ENCODE measurements at regions not wholly inside any gene's neighbourhood (a gene's known extent, or its start where the extent isn't known, plus 50 kb on each side); places are given as distances from the start of the nearest gene placed in this dataset.

- no peak for TF ChIP-seq CTCF (optimal IDR thresholded peaks at IDR 0.05 in 1 of 3, IDR thresholded peaks at IDR 0.05 in 1 of 3, conservative IDR thresholded peaks at IDR 0.05 in 1 of 3; ENCODE audit: extremely low read depth in 1 of 3, insufficient read depth in 2 of 3, low read length in 3 of 3)
- no peak for TF ChIP-seq EZH2 (IDR thresholded peaks at IDR 0.05; ENCODE audit: low read length)
These were observed 173.3 kb upstream of the ARHGEF9 start for GRCh38 chrX:63958134-63958865.

All from keratinocyte (primary cell).